Panc1 (cell line): ENCODE measurements at regions not wholly inside any gene's neighbourhood (a gene's known extent, or its start where the extent isn't known, plus 50 kb on each side); places are given as distances from the start of the nearest gene placed in this dataset.

ENCODE experiments used
- POLR2AphosphoS5 ChIP-seq: IDR thresholded peaks from 2 replicates; pipeline ENCODE4 v1.6.1; 2012; ENCODE audit warnings: mild to moderate bottlenecking, low read depth, low read length, moderate library complexity
- SIN3A ChIP-seq: IDR thresholded peaks from 2 replicates; pipeline ENCODE4 v1.6.1; 2012; ENCODE audit warnings: low read depth, mild to moderate bottlenecking, low read length, moderate library complexity, borderline replicate concordance; ENCODE audit not compliant: insufficient read depth
- TF ChIP-seq, protein P1 (sequence below): fragments of 450-650 bp; IDR thresholded peaks from 2 replicates; pipeline ENCODE4 v1.5.1; 2017; ENCODE audit warnings: mild to moderate bottlenecking
- TF ChIP-seq, protein P2 (sequence below), 2 experiments: IDR thresholded peaks; 2 replicates each; pipeline ENCODE4 v1.6.1; 2011 to 2012; ENCODE audit warnings: low read depth in 2 of 2, control low read depth in 1 of 2, low read length in 1 of 2, mild to moderate bottlenecking in 1 of 2, moderate library complexity in 1 of 2; ENCODE audit not compliant: insufficient read depth in 1 of 2

DNA sequence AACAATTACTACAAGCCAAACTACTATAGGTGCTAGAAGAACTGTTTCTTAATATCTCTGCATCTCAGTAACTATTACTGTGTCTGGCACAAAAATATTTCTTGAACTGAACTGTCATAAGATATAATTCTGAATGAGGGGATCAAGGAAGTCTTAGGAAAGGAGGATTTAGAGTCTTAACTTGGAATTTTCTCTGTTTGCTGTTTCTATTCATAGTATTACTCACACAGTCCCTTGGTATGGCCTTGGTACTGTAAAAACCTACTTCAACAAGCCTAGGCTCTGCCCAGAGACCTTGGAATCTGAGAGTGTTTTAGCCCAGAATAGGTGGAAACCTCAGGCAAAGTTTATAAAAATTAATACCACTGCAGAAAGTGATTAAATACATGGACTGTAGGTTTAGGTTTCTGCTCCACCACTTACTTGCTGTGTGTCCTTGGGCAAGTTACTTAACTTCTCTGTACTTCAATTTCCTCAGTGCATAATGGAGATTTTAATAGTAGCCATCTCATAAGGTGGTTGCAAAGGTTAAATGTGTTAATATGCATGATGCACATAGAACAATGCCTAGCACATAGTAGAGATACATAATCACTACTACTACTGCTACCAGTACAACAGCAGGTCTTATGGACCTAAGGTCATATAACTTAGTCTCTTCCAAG, 87.4 kb upstream of the NFIA start:
- TF ChIP-seq, protein P1, sequence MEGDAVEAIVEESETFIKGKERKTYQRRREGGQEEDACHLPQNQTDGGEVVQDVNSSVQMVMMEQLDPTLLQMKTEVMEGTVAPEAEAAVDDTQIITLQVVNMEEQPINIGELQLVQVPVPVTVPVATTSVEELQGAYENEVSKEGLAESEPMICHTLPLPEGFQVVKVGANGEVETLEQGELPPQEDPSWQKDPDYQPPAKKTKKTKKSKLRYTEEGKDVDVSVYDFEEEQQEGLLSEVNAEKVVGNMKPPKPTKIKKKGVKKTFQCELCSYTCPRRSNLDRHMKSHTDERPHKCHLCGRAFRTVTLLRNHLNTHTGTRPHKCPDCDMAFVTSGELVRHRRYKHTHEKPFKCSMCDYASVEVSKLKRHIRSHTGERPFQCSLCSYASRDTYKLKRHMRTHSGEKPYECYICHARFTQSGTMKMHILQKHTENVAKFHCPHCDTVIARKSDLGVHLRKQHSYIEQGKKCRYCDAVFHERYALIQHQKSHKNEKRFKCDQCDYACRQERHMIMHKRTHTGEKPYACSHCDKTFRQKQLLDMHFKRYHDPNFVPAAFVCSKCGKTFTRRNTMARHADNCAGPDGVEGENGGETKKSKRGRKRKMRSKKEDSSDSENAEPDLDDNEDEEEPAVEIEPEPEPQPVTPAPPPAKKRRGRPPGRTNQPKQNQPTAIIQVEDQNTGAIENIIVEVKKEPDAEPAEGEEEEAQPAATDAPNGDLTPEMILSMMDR: no peak
- TF ChIP-seq POLR2AphosphoS5: no peak
- no peak for TF ChIP-seq SIN3A
- TF ChIP-seq, protein P2, sequence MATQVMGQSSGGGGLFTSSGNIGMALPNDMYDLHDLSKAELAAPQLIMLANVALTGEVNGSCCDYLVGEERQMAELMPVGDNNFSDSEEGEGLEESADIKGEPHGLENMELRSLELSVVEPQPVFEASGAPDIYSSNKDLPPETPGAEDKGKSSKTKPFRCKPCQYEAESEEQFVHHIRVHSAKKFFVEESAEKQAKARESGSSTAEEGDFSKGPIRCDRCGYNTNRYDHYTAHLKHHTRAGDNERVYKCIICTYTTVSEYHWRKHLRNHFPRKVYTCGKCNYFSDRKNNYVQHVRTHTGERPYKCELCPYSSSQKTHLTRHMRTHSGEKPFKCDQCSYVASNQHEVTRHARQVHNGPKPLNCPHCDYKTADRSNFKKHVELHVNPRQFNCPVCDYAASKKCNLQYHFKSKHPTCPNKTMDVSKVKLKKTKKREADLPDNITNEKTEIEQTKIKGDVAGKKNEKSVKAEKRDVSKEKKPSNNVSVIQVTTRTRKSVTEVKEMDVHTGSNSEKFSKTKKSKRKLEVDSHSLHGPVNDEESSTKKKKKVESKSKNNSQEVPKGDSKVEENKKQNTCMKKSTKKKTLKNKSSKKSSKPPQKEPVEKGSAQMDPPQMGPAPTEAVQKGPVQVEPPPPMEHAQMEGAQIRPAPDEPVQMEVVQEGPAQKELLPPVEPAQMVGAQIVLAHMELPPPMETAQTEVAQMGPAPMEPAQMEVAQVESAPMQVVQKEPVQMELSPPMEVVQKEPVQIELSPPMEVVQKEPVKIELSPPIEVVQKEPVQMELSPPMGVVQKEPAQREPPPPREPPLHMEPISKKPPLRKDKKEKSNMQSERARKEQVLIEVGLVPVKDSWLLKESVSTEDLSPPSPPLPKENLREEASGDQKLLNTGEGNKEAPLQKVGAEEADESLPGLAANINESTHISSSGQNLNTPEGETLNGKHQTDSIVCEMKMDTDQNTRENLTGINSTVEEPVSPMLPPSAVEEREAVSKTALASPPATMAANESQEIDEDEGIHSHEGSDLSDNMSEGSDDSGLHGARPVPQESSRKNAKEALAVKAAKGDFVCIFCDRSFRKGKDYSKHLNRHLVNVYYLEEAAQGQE (IDR thresholded peaks at IDR 0.05; ENCODE audit: insufficient read depth in 1 of 2, low read depth in 2 of 2, low read length in 1 of 2): no peak
